Rectal smooth muscle tissue (tissue), 1 donor: ENCODE measurements at regions not wholly inside any gene's neighbourhood (a gene's known extent, or its start where the extent isn't known, plus 50 kb on each side); places are given as distances from the start of the nearest gene placed in this dataset.

Experiments
- H3K27ac ChIP-seq: one replicate; pipeline ENCODE4 v1.7.0; 2013; ENCODE audit warnings: low read depth, low read length, inconsistent platforms
- H3K27me3 ChIP-seq: one replicate; pipeline ENCODE4 v1.7.0; 2013; ENCODE audit warnings: low read length; ENCODE audit not compliant: control insufficient read depth, insufficient read depth
- H3K36me3 ChIP-seq: one replicate; pipeline ENCODE4 v1.7.0; 2013; ENCODE audit warnings: low read length; ENCODE audit not compliant: control insufficient read depth, insufficient read depth
- H3K4me1 ChIP-seq: one replicate; pipeline ENCODE4 v1.7.0; 2013; ENCODE audit warnings: low read length; ENCODE audit not compliant: control insufficient read depth, insufficient read depth
- H3K4me3 ChIP-seq: one replicate; pipeline ENCODE4 v1.7.0; 2013; ENCODE audit warnings: low read length
- H3K9ac ChIP-seq: one replicate; pipeline ENCODE4 v1.7.0; 2013; ENCODE audit warnings: low read length

DNA sequence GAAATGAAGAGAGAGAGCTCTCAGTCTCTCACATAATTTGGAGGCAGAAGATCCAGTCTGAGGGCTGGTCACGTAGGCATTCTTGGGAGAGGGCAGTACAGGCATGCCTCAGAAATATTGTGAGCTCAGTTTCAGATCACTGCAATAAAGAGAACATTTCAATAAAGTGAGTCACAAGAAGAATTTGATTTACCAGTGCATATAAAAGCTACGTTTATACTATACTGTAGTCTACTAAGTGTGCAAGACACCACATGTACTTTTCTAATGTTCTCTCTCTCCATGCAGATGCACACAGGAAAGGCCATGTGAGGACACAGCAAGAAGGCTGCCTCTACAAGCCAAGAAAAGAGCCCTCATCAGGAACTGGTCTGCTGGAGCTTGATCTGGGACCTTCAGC lies 583.5 kb upstream of the FAT1 start:
- Histone ChIP-seq H3K27ac (no peak overlapping the region), H3K4me1 (no peaks in the 10 kb centered on the region)

GRCh38 chr4:187309456-187309855 lies 585.8 kb upstream of the FAT1 start:
- H3K27ac ChIP-seq = no peak overlapping the region
- H3K4me3 ChIP-seq = no peak overlapping the region
- no peaks in the 10 kb centered on the region for H3K36me3 ChIP-seq
- H3K9ac ChIP-seq = no peak overlapping the region
- no peaks in the 10 kb centered on the region for H3K27me3 ChIP-seq
- H3K4me1 ChIP-seq = no peaks in the 10 kb centered on the region

More for the DNA sequence above, 583.5 kb upstream of the FAT1 start:
- Histone ChIP-seq H3K27me3 (no peaks in the 10 kb centered on the region), H3K36me3 (no peaks in the 10 kb centered on the region), H3K9ac (no peak overlapping the region), H3K4me3 (no peak overlapping the region)

GRCh38 chr4:187312299-187312698 lies 588.6 kb upstream of the FAT1 start:
- no peaks in the 10 kb centered on the region for H3K4me1 ChIP-seq
- H3K4me3 ChIP-seq = no peak overlapping the region
- H3K27me3 ChIP-seq = no peaks in the 10 kb centered on the region
- no peak overlapping the region for H3K9ac ChIP-seq
- H3K36me3 ChIP-seq = no peaks in the 10 kb centered on the region
- H3K27ac ChIP-seq = no peak overlapping the region

- Histone ChIP-seq H3K4me1 (no peaks in the 10 kb centered on the region), H3K4me3 (no peak overlapping the region)
Observed at GRCh38 chr4:187317799-187318198, 594.1 kb upstream of the FAT1 start.

DNA sequence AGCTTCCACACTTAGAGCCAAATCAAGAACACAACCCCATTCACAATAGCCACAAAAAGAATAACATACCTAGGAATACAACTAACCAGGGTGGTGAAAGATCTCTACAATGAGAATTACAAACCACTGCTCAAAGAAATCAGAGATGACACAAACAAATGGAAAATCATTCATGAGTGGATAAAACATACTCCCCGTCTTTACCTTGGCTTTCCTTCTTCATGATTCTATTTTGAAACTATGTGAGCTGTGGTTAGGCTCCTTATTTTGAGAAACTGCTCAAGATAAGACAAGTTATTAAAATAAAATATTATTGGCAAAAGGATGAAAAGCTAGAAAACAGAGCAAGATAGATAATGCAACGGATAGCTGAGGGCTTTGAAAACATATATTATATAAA lies 598.1 kb upstream of the FAT1 start:
- no peak overlapping the region for H3K4me3 ChIP-seq
- H3K4me1 ChIP-seq = no peaks in the 10 kb centered on the region
- no peak overlapping the region for H3K27ac ChIP-seq
- no peaks in the 10 kb centered on the region for H3K36me3 ChIP-seq
- H3K27me3 ChIP-seq = no peaks in the 10 kb centered on the region
- H3K9ac ChIP-seq = no peak overlapping the region

More at GRCh38 chr4:187317799-187318198, 594.1 kb upstream of the FAT1 start:
- no peaks in the 10 kb centered on the region for H3K27me3 ChIP-seq
- H3K27ac ChIP-seq = no peak overlapping the region
- H3K36me3 ChIP-seq = no peaks in the 10 kb centered on the region
- no peak overlapping the region for H3K9ac ChIP-seq

- Histone ChIP-seq H3K27ac (no peak overlapping the region), H3K36me3 (no peaks in the 10 kb centered on the region), H3K27me3 (no peaks in the 10 kb centered on the region), H3K9ac (no peak overlapping the region), H3K4me1 (no peaks in the 10 kb centered on the region), H3K4me3 (no peak overlapping the region)
Observed at GRCh38 chr4:187332141-187332540, 608.5 kb upstream of the FAT1 start.

DNA sequence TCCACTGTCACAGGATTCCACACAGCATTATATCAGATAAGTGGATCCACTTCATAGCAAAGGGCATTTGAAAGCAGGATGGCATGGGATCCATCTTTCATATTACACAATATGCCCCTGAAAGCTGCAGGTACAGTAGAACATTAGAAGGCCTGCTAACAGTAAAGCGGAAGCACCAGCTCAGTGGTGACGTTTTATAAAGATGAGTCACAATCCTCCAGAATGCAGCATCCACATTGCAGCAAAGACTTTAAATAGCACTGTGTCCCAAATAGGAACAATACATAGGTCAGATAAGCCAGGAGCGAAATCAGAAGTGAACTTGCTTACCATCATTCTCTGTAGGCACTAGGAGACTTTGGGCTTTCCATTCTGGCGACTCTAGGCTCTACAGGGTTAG lies 609.5 kb upstream of the FAT1 start:
- no peak overlapping the region for H3K4me3 ChIP-seq

DNA sequence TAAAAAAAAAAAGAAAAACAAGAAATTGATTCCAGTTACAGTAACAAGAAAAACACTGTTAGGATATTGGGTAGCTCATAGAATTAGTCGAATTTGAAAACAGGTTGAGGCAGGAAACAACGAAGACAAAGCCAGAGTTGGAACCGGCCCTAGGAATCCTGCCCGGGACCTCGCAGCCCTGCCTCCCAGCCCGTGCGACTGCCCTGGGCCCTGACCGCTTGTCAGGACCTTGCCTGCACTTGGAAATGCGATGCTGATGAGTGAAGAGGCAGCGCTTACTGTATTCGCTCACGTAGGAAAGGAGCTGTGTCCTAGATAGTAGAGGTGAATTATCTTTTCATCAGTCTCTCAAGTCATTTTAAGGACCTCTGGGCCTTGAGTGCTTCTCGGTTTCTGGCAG lies 611.7 kb upstream of the FAT1 start:
- H3K27ac ChIP-seq = no peak overlapping the region
- H3K4me3 ChIP-seq = no peak overlapping the region
- H3K27me3 ChIP-seq = no peaks in the 10 kb centered on the region
- no peak overlapping the region for H3K9ac ChIP-seq
- H3K36me3 ChIP-seq = no peaks in the 10 kb centered on the region
- no peaks in the 10 kb centered on the region for H3K4me1 ChIP-seq

More for the DNA sequence above, 609.5 kb upstream of the FAT1 start:
- no peak overlapping the region for H3K27ac ChIP-seq
- no peaks in the 10 kb centered on the region for H3K4me1 ChIP-seq
- H3K9ac ChIP-seq = no peak overlapping the region
- no peaks in the 10 kb centered on the region for H3K36me3 ChIP-seq
- H3K27me3 ChIP-seq = no peaks in the 10 kb centered on the region

- no peaks in the 10 kb centered on the region for H3K27me3 ChIP-seq
- no peak overlapping the region for H3K4me3 ChIP-seq
- no peaks in the 10 kb centered on the region for H3K4me1 ChIP-seq
- no peak overlapping the region for H3K27ac ChIP-seq
- H3K36me3 ChIP-seq = no peaks in the 10 kb centered on the region
- no peak overlapping the region for H3K9ac ChIP-seq
Observed at GRCh38 chr4:187354740-187355139, 631.1 kb upstream of the FAT1 start.

DNA sequence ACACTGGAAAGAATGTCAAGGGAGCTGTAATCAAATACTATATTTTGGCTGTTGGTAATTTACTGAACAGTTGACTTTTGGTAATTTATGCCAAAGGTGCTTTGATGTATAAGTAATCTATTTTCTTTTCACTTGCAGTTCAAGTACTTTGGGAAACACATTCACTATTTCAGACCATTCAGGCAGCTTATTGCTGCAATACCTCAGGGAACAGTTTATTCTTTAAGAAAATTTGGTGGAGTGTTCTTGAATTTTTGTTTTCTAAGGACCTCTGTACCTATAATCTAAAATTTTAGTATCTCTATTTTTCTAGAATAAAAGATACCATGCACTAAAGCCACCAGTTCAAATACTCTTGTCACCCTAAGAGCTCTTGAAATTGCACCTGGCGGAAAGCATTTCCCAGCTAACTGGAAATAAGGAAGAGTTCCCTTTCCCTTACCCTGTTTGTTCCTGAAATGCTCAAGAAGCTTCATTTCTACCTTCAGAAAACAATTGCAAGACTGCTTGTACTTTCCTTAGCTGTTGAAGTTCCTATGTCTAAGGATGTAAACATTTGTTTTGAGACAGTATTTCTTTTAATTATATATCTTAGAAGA lies 633.5 kb upstream of the FAT1 start:
- Histone ChIP-seq H3K4me3 (no peak overlapping the region), H3K4me1 (no peaks in the 10 kb centered on the region), H3K36me3 (no peaks in the 10 kb centered on the region), H3K9ac (no peak overlapping the region), H3K27ac (no peak overlapping the region), H3K27me3 (no peaks in the 10 kb centered on the region)

GRCh38 chr4:187357821-187358220 lies 634.2 kb upstream of the FAT1 start:
- no peak overlapping the region for H3K27ac ChIP-seq
- no peak overlapping the region for H3K9ac ChIP-seq
- no peaks in the 10 kb centered on the region for H3K27me3 ChIP-seq
- no peak overlapping the region for H3K4me3 ChIP-seq
- no peaks in the 10 kb centered on the region for H3K4me1 ChIP-seq
- H3K36me3 ChIP-seq = no peaks in the 10 kb centered on the region

DNA sequence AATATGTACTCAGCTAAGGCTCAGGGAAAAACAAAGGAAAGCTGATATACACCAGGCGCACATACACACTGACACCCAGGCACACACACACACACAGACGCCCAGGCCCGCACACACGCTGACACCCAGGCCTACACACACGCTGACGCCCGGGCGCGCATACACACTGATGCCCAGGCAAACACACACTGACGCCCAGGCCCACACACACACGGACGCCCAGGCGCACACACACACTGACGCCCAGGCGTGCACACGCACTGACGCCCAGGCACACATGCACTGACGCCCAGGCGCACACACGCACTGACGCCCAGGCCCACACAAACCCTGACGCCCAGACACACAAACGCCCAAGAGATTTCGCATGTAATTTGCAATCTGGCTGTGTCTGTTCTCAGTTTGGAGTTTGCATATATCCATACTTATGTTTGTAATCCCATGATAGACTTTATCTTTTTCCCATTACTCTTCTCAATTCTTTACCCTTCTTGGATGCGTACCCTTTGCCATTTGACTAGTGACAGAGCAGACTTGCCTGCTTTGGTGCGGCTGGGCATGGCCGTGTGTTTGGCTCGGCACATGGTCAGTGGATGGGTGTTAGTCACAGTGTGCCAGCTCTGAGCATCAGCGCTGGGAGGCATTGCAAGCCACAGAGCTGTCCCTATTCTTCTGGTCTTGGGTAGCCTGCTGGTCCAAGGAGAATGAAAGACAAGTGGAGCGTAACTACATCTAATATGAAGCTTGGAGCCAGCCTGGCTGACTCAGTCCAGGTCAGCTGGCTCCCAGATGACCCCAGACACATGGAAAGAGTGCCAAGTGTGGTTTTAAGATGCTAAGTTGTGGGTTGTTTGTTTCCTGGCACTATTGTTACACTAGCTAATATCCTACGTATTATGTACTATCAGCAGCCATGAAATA lies 632.4 kb upstream of the ZFP42 start:
- no peak overlapping the region for H3K4me3 ChIP-seq
- H3K9ac ChIP-seq = no peak overlapping the region
- no peaks in the 10 kb centered on the region for H3K36me3 ChIP-seq
- H3K4me1 ChIP-seq = no peaks in the 10 kb centered on the region
- no peak overlapping the region for H3K27ac ChIP-seq
- no peaks in the 10 kb centered on the region for H3K27me3 ChIP-seq

GRCh38 chr4:187364401-187364800 lies 631.2 kb upstream of the ZFP42 start:
- Histone ChIP-seq H3K9ac (no peak overlapping the region), H3K27ac (no peak overlapping the region), H3K36me3 (no peaks in the 10 kb centered on the region), H3K4me1 (no peaks in the 10 kb centered on the region), H3K4me3 (no peak overlapping the region), H3K27me3 (no peaks in the 10 kb centered on the region)
